HepG2 (cell line): ENCODE measurements at regions not wholly inside any gene's neighbourhood (a gene's known extent, or its start where the extent isn't known, plus 50 kb on each side); places are given as distances from the start of the nearest gene placed in this dataset.

Experiments used
- ATAC-seq: fragments of 200-7000 bp; cut with Tn5 transposase; 3 replicates; pipeline ENCODE4 v1.9.1; 2020; ENCODE audit warnings: mild to moderate bottlenecking, moderate library complexity
- BruUV-seq: library from RNA; stranded (reverse); fragments of 400-500 nt; replicated peaks from 2 replicates; lab custom pipeline; 2021; lab: Mats Ljungman, UMichigan
- CTCF ChIA-PET: fragments of 300-600 bp; formaldehyde crosslinking; extraction: SDS; loops from one replicate; lab custom pipeline; 2021; ENCODE audit warnings: low total read pairs, inconsistent platforms, low intra/inter-chr PET ratio; lab: Yijun Ruan, JAX
- POLR2A ChIA-PET: fragments of 350-600 bp; sonication (Branson Sonifier 250); formaldehyde crosslinking; loops from one replicate; lab custom pipeline; 2020; ENCODE audit warnings: antibody characterized with exemption, inconsistent platforms; lab: Yijun Ruan, JAX
- DNase-seq: peaks from one replicate; pipeline ENCODE4 v3.0.0-alpha.2; 2015; ENCODE audit warnings: low spot score
- FAIRE-seq: peaks from 3 replicates; lab custom pipeline; 2011; peaks lifted over from hg19 to GRCh38; lab: Jason Lieb, UNC
- H2AFZ ChIP-seq: one replicate; pipeline ENCODE4 v1.6.1; 2011; ENCODE audit warnings: low read length, inconsistent platforms
- H3K27ac ChIP-seq: fragments of 300-600 bp; 3 replicates; pipeline ENCODE4 v1.8.0; 2011; ENCODE audit warnings: mixed run types, mild to moderate bottlenecking, mixed read lengths, low read length, inconsistent platforms; ENCODE audit not compliant: insufficient read depth; ENCODE audit errors: extremely low read length
- H3K27me3 ChIP-seq, 2 experiments: fragments of 200-600 bp in 1 of 2; 2 replicates in 1 of 2; 3 replicates in 1 of 2; pipeline versions ENCODE4 v1.6.0 to v1.8.0; 2011; ENCODE audit warnings: low read length in 2 of 2, mild to moderate bottlenecking in 2 of 2, moderate library complexity in 2 of 2, inconsistent platforms in 1 of 2; ENCODE audit not compliant: insufficient read depth in 2 of 2, control insufficient read depth in 1 of 2
- H3K36me3 ChIP-seq, 2 experiments: fragments of 200-600 bp in 1 of 2; replicated peaks in 1 of 2; 2 replicates in 1 of 2; 3 replicates in 1 of 2; pipeline versions ENCODE4 v1.5.1 to v1.8.0; 2011; ENCODE audit warnings: low read length in 2 of 2, inconsistent platforms in 1 of 2; ENCODE audit not compliant: insufficient read depth in 2 of 2, control insufficient read depth in 1 of 2
- H3K4me1 ChIP-seq: 2 replicates; pipeline ENCODE4 v1.5.1; 2012; ENCODE audit warnings: low read length, inconsistent platforms; ENCODE audit not compliant: insufficient read depth
- H3K4me2 ChIP-seq: 2 replicates; pipeline ENCODE4 v1.6.0; 2011; ENCODE audit warnings: low read depth, low read length, inconsistent platforms
- H3K4me3 ChIP-seq, 3 experiments: fragments of 200-600 bp in 1 of 3; sonication (generic), shearing (Covaris generic) in 1 of 3; replicated peaks in 1 of 3; 2 replicates each; pipeline ENCODE4 v1.5.1; 2011 to 2016; ENCODE audit warnings: low read length in 3 of 3, inconsistent platforms in 2 of 3, low read depth in 2 of 3, mild to moderate bottlenecking in 2 of 3, control low read depth in 1 of 3, mixed read lengths in 1 of 3; ENCODE audit not compliant: insufficient read depth in 1 of 3
- H3K79me2 ChIP-seq: one replicate; pipeline ENCODE4 v1.6.1; 2011; ENCODE audit warnings: low read length, inconsistent platforms; ENCODE audit not compliant: insufficient read depth
- H3K9ac ChIP-seq: 2 replicates; pipeline ENCODE4 v1.6.0; 2011; ENCODE audit warnings: mild to moderate bottlenecking, low read depth, low read length, inconsistent platforms; ENCODE audit not compliant: insufficient read depth
- H3K9me3 ChIP-seq: 2 replicates; pipeline ENCODE4 v1.5.1; 2012; ENCODE audit warnings: mild to moderate bottlenecking, low read length
- H4K20me1 ChIP-seq: 2 replicates; pipeline ENCODE4 v1.6.0; 2011; ENCODE audit warnings: inconsistent platforms, mild to moderate bottlenecking, low read length, moderate library complexity; ENCODE audit not compliant: insufficient read depth
- ATF6 ChIP-seq: sonication (generic); formaldehyde crosslinking; conservative IDR thresholded peaks from 2 replicates; pipeline ENCODE4 v1.4.0; 2020; ENCODE audit warnings: missing genetic modification reagents
- EEA1 ChIP-seq: sonication (generic); formaldehyde crosslinking; IDR thresholded peaks from 2 replicates; pipeline ENCODE4 v1.5.1; 2020; ENCODE audit warnings: mild to moderate bottlenecking, missing genetic modification reagents, borderline replicate concordance
- ELF1 ChIP-seq: sonication (generic); formaldehyde crosslinking; IDR thresholded peaks from 2 replicates; pipeline ENCODE4 v1.4.0; 2020; ENCODE audit warnings: missing genetic modification reagents
- HDAC2 ChIP-seq: sonication (generic); formaldehyde crosslinking; IDR thresholded peaks from 2 replicates; pipeline ENCODE4 v1.4.0; 2020; ENCODE audit warnings: missing genetic modification reagents
- KDM1A ChIP-seq: IDR thresholded peaks from 2 replicates; pipeline ENCODE4 v1.6.1; 2016; ENCODE audit warnings: missing compliant biosample characterization
- KLF16 ChIP-seq, 2 experiments: sonication (generic) in 1 of 2; formaldehyde crosslinking in 1 of 2; IDR thresholded peaks; 2 replicates each; pipeline versions ENCODE4 v1.6.1 to v1.8.0; 2016 to 2023; ENCODE audit warnings: missing genetic modification reagents in 2 of 2, missing compliant biosample characterization in 1 of 2
- LCORL ChIP-seq, 2 experiments: fragments of 450-650 bp in 1 of 2; sonication (generic) in 1 of 2; formaldehyde crosslinking in 1 of 2; IDR thresholded peaks; 2 replicates each; pipeline versions ENCODE4 v1.5.0 to v1.6.1; 2017 to 2020; ENCODE audit warnings: antibody characterized with exemption in 1 of 2, missing genetic modification reagents in 1 of 2
- MED1 ChIP-seq: sonication (generic); formaldehyde crosslinking; IDR thresholded peaks from 2 replicates; pipeline ENCODE4 v1.4.0; 2020; ENCODE audit warnings: missing genetic modification reagents
- PBX2 ChIP-seq: IDR thresholded peaks from 2 replicates; pipeline ENCODE4 v1.6.1; 2016; ENCODE audit warnings: control low read depth
- RELA ChIP-seq: sonication (generic); formaldehyde crosslinking; IDR thresholded peaks from 2 replicates; pipeline ENCODE4 v1.4.0; 2020; ENCODE audit warnings: missing genetic modification reagents
- SP1 ChIP-seq, 2 experiments: fragments of 450-650 bp in 1 of 2; sonication (generic) in 1 of 2; formaldehyde crosslinking in 1 of 2; IDR thresholded peaks; 2 replicates each; pipeline versions ENCODE4 v1.4.0 to v1.6.1; 2016 to 2020; ENCODE audit warnings: missing genetic modification reagents in 1 of 2
- TFAP4 ChIP-seq: sonication (generic); IDR thresholded peaks from 2 replicates; pipeline ENCODE4 v1.6.1; 2016; ENCODE audit warnings: low read depth, borderline replicate concordance
- XRCC5 ChIP-seq: fragments of 200-400 bp; formaldehyde crosslinking; optimal IDR thresholded peaks from 2 replicates; pipeline ENCODE3; 2017; ENCODE audit warnings: mild to moderate bottlenecking, low read length
- ZFP36 ChIP-seq: fragments of 150-350 bp; IDR thresholded peaks from 2 replicates; pipeline ENCODE4 v1.6.1; 2018; ENCODE audit warnings: borderline replicate concordance, low read length, low read depth; ENCODE audit not compliant: partially characterized antibody
- ZNF382 ChIP-seq: sonication (generic); formaldehyde crosslinking; IDR thresholded peaks from 2 replicates; pipeline ENCODE4 v1.5.0; 2020; ENCODE audit warnings: missing genetic modification reagents, mild to moderate bottlenecking, borderline replicate concordance
- ZNF460 ChIP-seq: sonication (generic); formaldehyde crosslinking; IDR thresholded peaks from 2 replicates; pipeline ENCODE4 v1.5.1; 2020; ENCODE audit warnings: missing genetic modification reagents, mild to moderate bottlenecking, borderline replicate concordance
- ZNF570 ChIP-seq: sonication (generic); formaldehyde crosslinking; IDR thresholded peaks from 2 replicates; pipeline ENCODE4 v1.4.0; 2020; ENCODE audit warnings: mild to moderate bottlenecking, missing genetic modification reagents, borderline replicate concordance
- ZNF773 ChIP-seq: sonication (generic); formaldehyde crosslinking; IDR thresholded peaks from 2 replicates; pipeline ENCODE4 v1.4.0; 2020; ENCODE audit warnings: missing genetic modification reagents, borderline replicate concordance
- ZNF782 ChIP-seq: sonication (generic); formaldehyde crosslinking; IDR thresholded peaks from 2 replicates; pipeline ENCODE4 v1.4.0; 2020; ENCODE audit warnings: missing genetic modification reagents, mild to moderate bottlenecking, borderline replicate concordance
- WGBS: methylation state at CpG from one replicate; pipeline ENCODE4 v1.1.6; 2017; ENCODE audit warnings: low lambda C conversion rate; 5-methylcytosine and 5-hydroxymethylcytosine counted together
- in situ Hi-C: cut with HindIII; loops from 2 replicates; pipeline ENCODE4 v1.10.0; 2017; ENCODE audit warnings: low pct_unique_long_range_greater_than_20kb; ENCODE audit not compliant: extremely low pct_ligation_motif_present
- intact Hi-C: fragments of 100-400 bp; cut with micrococcal nuclease; formaldehyde crosslinking; loops from one replicate; pipeline ENCODE4 v1.10.0; 2022; ENCODE audit not compliant: unreplicated experiment
- TF ChIP-seq, protein P1 (sequence below): sonication (generic); formaldehyde crosslinking; IDR thresholded peaks from 2 replicates; pipeline ENCODE4 v1.9.0; 2022; ENCODE audit warnings: missing genetic modification reagents, mild to moderate bottlenecking, borderline replicate concordance

- TF ChIP-seq PBX2 (no peak), LCORL (IDR thresholded peaks at IDR 0.05) (no peak), LCORL (CRISPR knock-in tag; IDR thresholded peaks at IDR 0.05) (no peak), RELA (CRISPR knock-in tag) (no peak), KDM1A (CRISPR knock-in tag) (no peak), ATF6 (CRISPR knock-in tag) (no peak), SP1 (IDR thresholded peaks at IDR 0.05) (no peak), SP1 (CRISPR knock-in tag; IDR thresholded peaks at IDR 0.05) (no peak), ELF1 (CRISPR knock-in tag) (no peak), HDAC2 (CRISPR knock-in tag) (no peak)
Observed at GRCh38 chr12:74119811-74120362, 417.7 kb upstream of the ATXN7L3B start (continued).

GRCh38 chr12:74120644-74121043 is 417.0 kb upstream of the ATXN7L3B start:
- 0% methylated on average over 1 of the region's 1 CpG for WGBS
- H4K20me1 ChIP-seq = no peaks in the 10 kb centered on the region
- H3K4me3 ChIP-seq = no peak overlapping the region
- BruUV-seq = no TSS peak
- ChIA-PET CTCF (no interaction called here), POLR2A (no interaction called here)
- no peaks in the 10 kb centered on the region for H3K36me3 ChIP-seq
- no peak overlapping the region for H3K9ac ChIP-seq
- H3K27ac ChIP-seq = no peak overlapping the region
- intact Hi-C loops = no loop called here
- in situ Hi-C loops = no loop called here
- H3K4me2 ChIP-seq = no peak overlapping the region
- H3K4me1 ChIP-seq = no peaks in the 10 kb centered on the region
- no peaks in the 10 kb centered on the region for H3K9me3 ChIP-seq
- FAIRE-seq = no peak
- no peaks in the 10 kb centered on the region for H3K79me2 ChIP-seq
- H2AFZ ChIP-seq = no peak overlapping the region
- ATAC-seq = no peak
- DNase-seq = no peak
- H3K27me3 ChIP-seq = no peaks in the 10 kb centered on the region
- TF ChIP-seq XRCC5 (no peak), ZNF460 (no peak), ZNF773 (CRISPR knock-in tag) (no peak), ZFP36 (no peak), MED1 (CRISPR knock-in tag) (no peak), ZNF382 (CRISPR knock-in tag) (no peak), ZNF782 (CRISPR knock-in tag) (no peak), TFAP4 (no peak), ZNF570 (CRISPR knock-in tag) (no peak), KLF16 (CRISPR knock-in tag; IDR thresholded peaks at IDR 0.05) (no peak), EEA1 (CRISPR knock-in tag) (no peak)
- TF ChIP-seq, protein P1, sequence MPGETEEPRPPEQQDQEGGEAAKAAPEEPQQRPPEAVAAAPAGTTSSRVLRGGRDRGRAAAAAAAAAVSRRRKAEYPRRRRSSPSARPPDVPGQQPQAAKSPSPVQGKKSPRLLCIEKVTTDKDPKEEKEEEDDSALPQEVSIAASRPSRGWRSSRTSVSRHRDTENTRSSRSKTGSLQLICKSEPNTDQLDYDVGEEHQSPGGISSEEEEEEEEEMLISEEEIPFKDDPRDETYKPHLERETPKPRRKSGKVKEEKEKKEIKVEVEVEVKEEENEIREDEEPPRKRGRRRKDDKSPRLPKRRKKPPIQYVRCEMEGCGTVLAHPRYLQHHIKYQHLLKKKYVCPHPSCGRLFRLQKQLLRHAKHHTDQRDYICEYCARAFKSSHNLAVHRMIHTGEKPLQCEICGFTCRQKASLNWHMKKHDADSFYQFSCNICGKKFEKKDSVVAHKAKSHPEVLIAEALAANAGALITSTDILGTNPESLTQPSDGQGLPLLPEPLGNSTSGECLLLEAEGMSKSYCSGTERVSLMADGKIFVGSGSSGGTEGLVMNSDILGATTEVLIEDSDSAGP = no peak
